Spleen (tissue), 11 donors: ENCODE measurements at regions not wholly inside any gene's neighbourhood (a gene's known extent, or its start where the extent isn't known, plus 50 kb on each side); places are given as distances from the start of the nearest gene placed in this dataset.

ENCODE experiments used
- DNase-seq: peaks from one replicate; pipeline ENCODE4 v3.0.0-alpha.2; 2020
- H3K27ac ChIP-seq, 8 donors: fragments of 200-600 bp; sonication (generic) in 7 of 8; 1 replicate in 4 of 8; 2 replicates in 4 of 8; pipeline versions ENCODE4 v1.5.0 to v1.8.0; 2016 to 2021; ENCODE audit warnings: inconsistent platforms in 4 of 8, mild to moderate bottlenecking in 4 of 8, moderate library complexity in 1 of 8
- H3K27me3 ChIP-seq, 7 donors: fragments of 200-600 bp; sonication (generic) in 6 of 7; replicated peaks in 1 of 7; 1 replicate in 4 of 7; 2 replicates in 3 of 7; pipeline versions ENCODE4 v1.5.0 to v1.8.0; 2016 to 2021; ENCODE audit warnings: inconsistent platforms in 3 of 7, mild to moderate bottlenecking in 1 of 7
- H3K36me3 ChIP-seq, 6 donors: fragments of 200-600 bp; sonication (generic) in 5 of 6; 1 replicate in 4 of 6; 2 replicates in 2 of 6; pipeline versions ENCODE4 v1.5.0 to v1.8.0; 2016 to 2021; ENCODE audit warnings: inconsistent platforms in 2 of 6
- H3K4me1 ChIP-seq, 6 donors: fragments of 200-600 bp; sonication (generic) in 5 of 6; 1 replicate in 3 of 6; 2 replicates in 3 of 6; pipeline versions ENCODE4 v1.5.0 to v1.8.0; 2016 to 2021; ENCODE audit warnings: inconsistent platforms in 3 of 6
- H3K4me3 ChIP-seq, 8 donors: fragments of 200-600 bp; sonication (generic) in 7 of 8; 1 replicate in 4 of 8; 2 replicates in 4 of 8; pipeline versions ENCODE4 v1.5.0 to v1.8.0; 2016 to 2021; ENCODE audit warnings: inconsistent platforms in 4 of 8, mild to moderate bottlenecking in 4 of 8, moderate library complexity in 2 of 8
- H3K9me3 ChIP-seq, 8 donors: fragments of 200-600 bp; sonication (generic) in 7 of 8; 1 replicate in 4 of 8; 2 replicates in 4 of 8; pipeline versions ENCODE4 v1.5.0 to v1.8.0; 2016 to 2021; ENCODE audit warnings: inconsistent platforms in 4 of 8
- CTCF ChIP-seq, 11 experiments: fragments of 200-600 bp in 7 of 11; fragments of 450-650 bp in 4 of 11; sonication (generic) in 4 of 11; IDR thresholded peaks in 8 of 11; conservative IDR thresholded peaks in 3 of 11; 1 replicate in 7 of 11; 2 replicates in 4 of 11; pipeline versions ENCODE4 v1.4.0 to v1.8.0; 2016 to 2021; ENCODE audit warnings: antibody characterized with exemption in 11 of 11, inconsistent platforms in 4 of 11, mild to moderate bottlenecking in 1 of 11
- POLR2A ChIP-seq, 3 donors: fragments of 450-650 bp; IDR thresholded peaks; one replicate each; pipeline ENCODE4 v1.5.1; 2017; ENCODE audit warnings: antibody characterized with exemption in 3 of 3, mild to moderate bottlenecking in 1 of 3
- POLR2AphosphoS5 ChIP-seq, 3 donors: sonication (generic); formaldehyde crosslinking; IDR thresholded peaks; one replicate each; pipeline ENCODE4 v1.5.1; 2017; ENCODE audit warnings: antibody characterized with exemption in 3 of 3
- WGBS, 5 donors: extraction: QIAGEN DNeasy Blood & Tissue Kit in 3 of 5; methylation state at CpG; one replicate each; pipeline versions ENCODE4 v1.1.5 to v1.1.7; 2013 to 2018; 5-methylcytosine and 5-hydroxymethylcytosine counted together
- intact Hi-C: fragments of 100-400 bp; cut with DNase I; formaldehyde crosslinking; loops from one replicate; pipeline ENCODE4 v1.15.0; 2023; ENCODE audit warnings: low total_unique reads
- donor health status: healthy with polysubstance abuse.
- donor health status: DM: no; HTN: no; CAD: no; lungs with moderate emphysema.
- donor health status: DM: no; HTN: no; CAD: no.
- donor health status: Bipolar disorder and iron deficiency.
- donor health status: healthy.
- donor health status: DM: no; HTN: no; CAD: no.
- donor health status: DM: yes; HTN: yes; CAD: no.

GRCh38 chr2:39854771-39855170, 75.7 kb upstream of the THUMPD2 start:
- intact Hi-C loops, result no loop called here
- Histone ChIP-seq H3K27ac (no peak overlapping the region), H3K4me1 (peaks cover 0 to 13% (median 6%) of the 10 kb centered on the region in 6 donors), H3K27me3 (no peaks in the 10 kb centered on the region), H3K36me3 (no peaks in the 10 kb centered on the region), H3K9me3 (no peaks in the 10 kb centered on the region), H3K4me3 (no peak overlapping the region)
- 34 to 50% (median 42%) methylated on average over 5 of the region's 5 CpGs for WGBS, 5 donors
- no peak for DNase-seq
- TF ChIP-seq POLR2A (IDR thresholded peaks at IDR 0.05) (no peak), POLR2AphosphoS5 (IDR thresholded peaks at IDR 0.05) (no peak), CTCF (IDR thresholded peaks at IDR 0.05 in 8 of 11, conservative IDR thresholded peaks at IDR 0.05 in 3 of 11) (no peak)

GRCh38 chr2:39852831-39853230, 73.8 kb upstream of the THUMPD2 start:
- Histone ChIP-seq H3K27me3 (no peaks in the 10 kb centered on the region), H3K9me3 (no peaks in the 10 kb centered on the region), H3K4me1 (peaks cover 0 to 13% (median 6%) of the 10 kb centered on the region in 6 donors), H3K27ac (no peak overlapping the region), H3K36me3 (no peaks in the 10 kb centered on the region), H3K4me3 (no peak overlapping the region)
- TF ChIP-seq POLR2A (IDR thresholded peaks at IDR 0.05) (no peak), CTCF (IDR thresholded peaks at IDR 0.05 in 8 of 11, conservative IDR thresholded peaks at IDR 0.05 in 3 of 11) (no peak), POLR2AphosphoS5 (IDR thresholded peaks at IDR 0.05) (no peak)
- WGBS, 5 donors, result 69 to 87% (median 83%) methylated on average over 1 of the region's 1 CpG
- DNase-seq, result no peak
- intact Hi-C loops, result no loop called here

- no peak for DNase-seq
- Histone ChIP-seq H3K27me3 (no peaks in the 10 kb centered on the region), H3K36me3 (no peaks in the 10 kb centered on the region), H3K4me3 (no peak overlapping the region), H3K27ac (no peak overlapping the region), H3K4me1 (peaks cover 0 to 13% (median 6%) of the 10 kb centered on the region in 6 donors), H3K9me3 (no peaks in the 10 kb centered on the region)
- TF ChIP-seq POLR2AphosphoS5 (IDR thresholded peaks at IDR 0.05), result no peak
- TF ChIP-seq CTCF (IDR thresholded peaks at IDR 0.05 in 8 of 11, conservative IDR thresholded peaks at IDR 0.05 in 3 of 11), result no peak
- intact Hi-C loops, result no loop called here
- 0 to 4% (median 2%) methylated on average over 3 of the region's 3 CpGs for WGBS, 5 donors
Observed at GRCh38 chr2:39851651-39852110, 72.6 kb upstream of the THUMPD2 start.

- TF ChIP-seq POLR2A (IDR thresholded peaks at IDR 0.05) (no peak), CTCF (IDR thresholded peaks at IDR 0.05 in 8 of 11, conservative IDR thresholded peaks at IDR 0.05 in 3 of 11) (no peak), POLR2AphosphoS5 (IDR thresholded peaks at IDR 0.05) (no peak)
- WGBS, 5 donors, result 65 to 77% (median 69%) methylated on average over 8 of the region's 8 CpGs
- H3K4me3 ChIP-seq, result no peak overlapping the region
- H3K27ac ChIP-seq, result no peak overlapping the region
- no peaks in the 10 kb centered on the region for H3K9me3 ChIP-seq
- DNase-seq, result no peak
- no peaks in the 10 kb centered on the region for H3K27me3 ChIP-seq
- H3K36me3 ChIP-seq, result no peaks in the 10 kb centered on the region
- H3K4me1 ChIP-seq, result peaks cover 0 to 13% (median 6%) of the 10 kb centered on the region in 6 donors
- intact Hi-C loops, result no loop called here
Observed at GRCh38 chr2:39851251-39851650, 72.2 kb upstream of the THUMPD2 start.
